ENCODE measurements at regions not wholly inside any gene's neighbourhood (a gene's known extent, or its start where the extent isn't known, plus 50 kb on each side); places are given as distances from the start of the nearest gene placed in this dataset.
"Not testable (repeated sequence)": the region's sequence is repeated elsewhere in the genome, so short reads cannot be mapped to it uniquely, and the experiment has no call there.

- no peak for DNase-seq
Measured at GRCh38 chr13:87124785-87125074, 546.4 kb upstream of the SLITRK5 start.

- DNase-seq: no peak
Measured at GRCh38 chr13:87128036-87128435, 543.1 kb upstream of the SLITRK5 start.

- DNase-seq: no peak
Measured at GRCh38 chr13:87128491-87128890, 542.7 kb upstream of the SLITRK5 start.

GRCh38 chr13:87129602-87130300, 541.4 kb upstream of the SLITRK5 start:
- no peak for DNase-seq

- DNase-seq: no peak
Measured at GRCh38 chr13:87130423-87130822, 540.7 kb upstream of the SLITRK5 start.

GRCh38 chr13:87131611-87132010, 539.6 kb upstream of the SLITRK5 start:
- DNase-seq: no peak

DNA sequence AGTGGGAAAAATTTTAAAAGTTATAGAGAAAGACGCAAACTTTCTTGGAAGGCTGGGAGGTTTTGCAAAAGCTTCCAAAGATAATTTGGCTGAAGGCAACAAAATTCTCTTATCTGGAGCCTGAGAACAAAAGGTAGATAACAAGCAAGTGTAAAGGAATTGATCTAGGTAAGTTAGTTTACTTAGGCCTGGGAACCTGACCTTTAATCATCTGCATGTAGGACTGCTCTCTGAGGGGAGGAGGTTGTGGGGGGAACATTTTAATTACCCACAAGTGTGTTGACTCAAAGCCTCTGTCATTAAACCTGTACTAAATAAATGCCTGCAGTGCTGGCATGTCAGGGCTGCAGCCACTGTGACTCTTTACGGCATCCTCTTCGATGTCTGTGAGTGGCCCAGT, 532.3 kb upstream of the SLITRK5 start:
- DNase-seq: no peak

DNA sequence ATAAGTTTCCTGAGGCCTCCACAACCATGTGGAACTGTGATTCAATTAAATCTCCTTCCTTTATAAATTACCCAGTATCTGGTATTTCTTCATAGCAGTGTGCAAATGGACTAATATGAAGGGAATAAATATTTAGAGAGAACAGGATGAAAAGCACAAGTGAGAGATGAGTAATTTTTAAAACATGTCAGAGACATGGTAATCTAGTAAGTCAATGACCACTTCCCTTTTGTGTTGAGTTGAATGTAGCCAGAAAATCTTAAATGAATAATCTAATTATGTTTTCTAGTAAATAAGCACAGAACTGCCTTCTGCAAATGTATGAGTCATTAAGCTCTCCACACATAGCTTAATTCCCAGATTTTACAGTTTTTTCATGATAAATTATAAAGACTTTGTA, 524.1 kb upstream of the SLITRK5 start:
- DNase-seq: no peak

DNA sequence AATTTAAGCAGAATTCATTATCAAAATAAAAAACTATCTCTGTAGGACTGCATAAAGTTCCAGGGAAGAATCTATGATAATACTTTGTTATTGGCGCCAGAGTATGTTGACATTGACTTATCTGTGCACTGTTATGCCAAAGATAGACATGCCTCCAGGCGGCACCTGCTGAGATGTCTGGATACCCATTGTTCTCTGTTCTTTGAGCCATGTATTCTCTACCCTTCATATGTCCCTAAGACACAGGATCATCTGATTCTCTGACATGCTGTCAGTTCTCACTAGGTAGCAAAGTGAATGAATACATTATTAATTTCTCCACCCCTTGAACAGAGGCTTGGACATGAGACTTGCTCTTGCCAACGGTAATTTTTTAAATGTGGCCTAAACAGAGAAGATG, 517.8 kb upstream of the SLITRK5 start:
- DNase-seq: no peak

- no peak for DNase-seq
Measured at GRCh38 chr13:87166348-87166747, 504.8 kb upstream of the SLITRK5 start.

DNA sequence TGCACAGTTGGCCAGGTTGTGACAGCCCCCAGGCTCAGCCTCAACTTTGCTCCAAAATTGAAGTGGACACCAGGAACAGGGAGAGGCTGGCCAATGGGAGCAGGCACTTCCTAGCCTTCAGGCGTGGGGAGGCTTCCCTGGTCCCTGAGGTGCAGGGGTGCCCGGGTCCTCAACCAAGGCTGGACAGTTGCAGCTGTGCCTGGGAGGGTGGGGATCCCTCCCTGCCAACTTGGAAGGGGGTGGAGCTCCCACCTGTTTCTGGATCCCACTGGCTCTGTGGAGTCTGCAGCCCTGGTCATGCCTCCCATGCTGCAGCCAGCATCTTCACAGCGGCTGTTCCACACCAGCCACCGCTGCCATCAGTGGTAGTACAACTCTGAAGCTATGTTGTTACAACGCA, 502.8 kb upstream of the SLITRK5 start:
- no peak for DNase-seq

DNA sequence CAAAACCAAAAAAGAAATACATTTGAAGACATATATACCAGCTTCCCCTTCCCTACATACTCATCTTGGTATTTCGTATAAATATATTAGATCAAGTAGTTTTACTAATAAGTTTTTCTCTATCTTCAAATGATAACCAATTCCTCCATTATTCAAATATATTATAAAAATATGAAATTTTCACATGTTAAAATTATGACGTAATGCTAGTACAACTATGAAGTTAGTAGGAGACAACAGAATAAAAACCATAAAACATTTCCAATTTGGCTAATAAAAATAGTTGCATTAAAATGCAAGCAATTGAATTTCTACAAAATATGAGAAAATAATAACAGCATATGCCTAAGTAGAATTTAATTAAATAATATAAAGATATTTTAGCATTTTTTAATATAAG, 501.8 kb upstream of the SLITRK5 start:
- DNase-seq: no peak

GRCh38 chr13:87172166-87172835, 498.9 kb upstream of the SLITRK5 start:
- no peak for DNase-seq

DNA sequence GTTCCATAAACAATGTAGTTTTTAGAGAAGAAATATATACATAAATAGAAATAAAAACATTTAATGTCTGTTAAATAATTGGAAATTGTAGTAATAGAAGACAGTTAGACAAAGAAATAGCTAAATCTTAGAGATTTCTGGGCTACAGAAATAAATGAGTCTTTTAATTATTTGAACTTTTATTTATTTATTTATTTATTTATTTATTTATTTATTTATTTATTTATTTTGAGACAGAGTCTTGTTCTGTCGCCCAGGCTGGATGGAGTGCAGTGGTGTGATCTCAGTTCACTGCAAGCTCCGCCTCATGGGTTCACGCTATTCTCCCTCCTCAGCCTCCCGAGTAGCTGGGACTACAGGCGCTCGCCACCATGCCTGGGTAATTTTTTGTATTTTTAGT, 486.0 kb upstream of the SLITRK5 start:
- DNase-seq: not testable (repeated sequence)

- DNase-seq: not testable (repeated sequence)
Measured at GRCh38 chr13:87186647-87187046, 484.5 kb upstream of the SLITRK5 start.

DNA sequence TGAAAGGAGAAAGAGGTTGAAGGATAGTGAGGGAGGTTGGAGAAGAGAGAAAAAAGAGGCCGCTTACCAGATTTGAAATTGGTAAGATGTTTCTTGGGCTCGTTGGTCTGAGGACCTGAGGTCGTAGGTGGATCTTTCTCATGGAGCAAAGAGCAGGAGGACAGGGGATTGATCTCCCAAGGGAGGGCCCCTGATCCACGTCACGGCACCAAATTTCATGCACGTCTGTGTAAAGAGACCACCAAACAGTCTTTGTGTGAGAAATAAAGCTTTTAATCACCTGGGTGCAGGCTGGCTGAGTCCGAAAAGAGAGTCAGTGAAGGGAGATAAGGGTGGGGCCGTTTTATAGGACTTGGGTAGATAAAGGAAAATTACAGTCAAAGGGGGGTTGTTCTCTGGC, 479.7 kb upstream of the SLITRK5 start:
- not testable (repeated sequence) for DNase-seq

DNA sequence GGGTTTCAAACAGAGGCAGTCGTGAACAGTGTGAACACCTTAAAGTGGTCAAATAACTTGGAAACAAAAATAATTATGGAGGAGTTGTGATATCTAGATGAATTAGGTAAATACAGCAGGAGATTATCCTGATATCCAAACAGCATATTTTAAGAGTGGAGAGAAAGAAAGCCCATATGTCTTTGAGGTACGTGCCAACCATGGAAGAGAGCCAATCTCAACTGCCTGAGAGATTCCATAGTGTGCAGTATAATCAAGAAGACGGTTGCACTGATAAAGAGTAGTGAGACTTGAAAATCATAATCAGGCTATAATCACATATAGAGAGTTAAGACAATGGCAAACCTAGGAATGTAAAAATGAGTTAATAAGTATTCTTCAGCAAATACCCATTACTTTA, 472.8 kb upstream of the SLITRK5 start:
- DNase-seq: no peak

DNA sequence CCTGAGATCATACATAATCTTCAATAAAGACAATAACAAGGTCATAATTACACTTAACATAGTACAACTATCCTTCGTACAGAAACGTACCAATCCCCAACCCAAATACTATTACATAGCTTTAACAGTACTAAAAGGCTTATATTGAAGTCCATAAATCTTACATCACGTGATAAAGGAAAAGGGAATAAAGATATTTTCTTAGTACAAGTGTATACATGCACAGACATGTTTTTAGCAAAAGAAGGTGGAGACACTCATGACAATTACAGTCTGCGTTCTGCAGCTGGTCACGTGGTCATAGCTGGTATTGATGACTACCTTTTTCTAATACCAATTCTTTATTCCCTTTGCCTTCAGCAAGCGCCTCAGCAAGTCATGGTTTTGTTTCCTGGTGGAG, 464.5 kb upstream of the SLITRK5 start:
- DNase-seq: no peak

DNA sequence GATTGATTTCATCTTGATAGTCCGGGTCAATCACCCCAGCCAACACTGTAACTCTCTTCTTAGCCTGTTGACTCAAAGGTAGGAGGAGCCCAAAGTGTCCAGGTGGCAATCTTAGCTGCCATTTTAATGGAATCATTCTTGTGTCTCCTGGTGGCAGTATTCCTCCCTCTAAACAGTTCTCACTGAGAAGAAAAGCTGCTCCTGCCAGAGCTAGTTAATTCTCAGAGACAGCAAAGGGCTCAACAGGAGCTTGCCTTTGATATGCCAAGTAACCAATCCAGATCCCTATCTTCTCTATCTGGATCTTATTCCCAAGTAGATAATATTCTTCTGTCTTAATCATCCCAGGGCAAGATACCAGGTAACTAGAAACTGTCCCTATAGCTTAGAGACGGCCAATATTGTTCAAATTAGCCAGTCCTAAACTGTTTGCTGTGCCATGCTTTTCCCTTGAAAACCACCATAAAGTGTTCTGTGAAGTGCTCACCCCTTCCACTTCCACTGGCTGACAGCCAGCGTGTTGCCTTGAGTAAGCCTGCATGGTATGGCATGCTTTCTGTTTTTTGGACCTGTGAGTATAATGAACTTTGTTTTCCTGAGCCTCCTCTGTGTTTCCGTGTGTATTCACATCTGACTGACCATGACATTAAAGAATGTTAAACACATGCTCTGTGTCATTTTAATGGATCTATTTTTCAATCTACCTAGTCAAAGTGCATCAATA, 463.7 kb upstream of the SLITRK5 start:
- no peak for DNase-seq

GRCh38 chr13:87208636-87209035, 462.5 kb upstream of the SLITRK5 start:
- DNase-seq: no peak

- DNase-seq: no peak
Measured at GRCh38 chr13:87234981-87235380, 436.2 kb upstream of the SLITRK5 start.

GRCh38 chr13:87235621-87236020, 435.6 kb upstream of the SLITRK5 start:
- DNase-seq: no peak

GRCh38 chr13:87244256-87244890, 426.8 kb upstream of the SLITRK5 start:
- DNase-seq: no peak

DNA sequence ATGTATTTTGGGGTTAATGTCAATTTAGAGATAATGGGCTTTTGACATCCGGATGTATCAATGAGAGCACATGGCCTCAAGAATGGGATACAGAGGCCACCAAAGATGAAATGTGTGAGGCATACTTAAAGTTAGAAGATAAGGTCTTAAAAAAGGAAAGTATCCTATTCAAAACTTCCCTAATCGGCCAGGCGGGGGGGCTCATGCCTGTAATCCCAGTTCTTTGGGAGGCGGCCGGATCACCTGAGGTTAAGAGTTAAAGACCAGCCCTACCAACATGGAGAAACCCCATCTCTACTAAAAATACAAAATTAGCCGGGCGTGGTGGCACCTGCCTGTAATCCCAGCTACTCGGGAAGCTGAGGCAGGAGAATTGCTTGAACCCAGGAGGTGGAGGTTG, 421.3 kb upstream of the SLITRK5 start:
- DNase-seq: not testable (repeated sequence)

Measured in NCI-H1694 treated with DMSO at 0.1 percent for 48 hours (cell line).